DND-41 (cell line): ENCODE measurements at regions not wholly inside any gene's neighbourhood (a gene's known extent, or its start where the extent isn't known, plus 50 kb on each side); places are given as distances from the start of the nearest gene placed in this dataset.

Source experiments
- EZH2 ChIP-seq: IDR thresholded peaks from 3 replicates; pipeline ENCODE4 v1.6.1; 2012; ENCODE audit warnings: borderline replicate concordance, low read depth, mild to moderate bottlenecking, moderate library complexity, low read length, inconsistent platforms; ENCODE audit not compliant: severe bottlenecking
- TF ChIP-seq, protein P1 (sequence below): IDR thresholded peaks from 2 replicates; pipeline ENCODE4 v1.5.1; 2012; ENCODE audit warnings: borderline replicate concordance, low read length, moderate library complexity, mild to moderate bottlenecking; ENCODE audit not compliant: poor library complexity, severe bottlenecking; ENCODE audit errors: extremely low read depth

DNA sequence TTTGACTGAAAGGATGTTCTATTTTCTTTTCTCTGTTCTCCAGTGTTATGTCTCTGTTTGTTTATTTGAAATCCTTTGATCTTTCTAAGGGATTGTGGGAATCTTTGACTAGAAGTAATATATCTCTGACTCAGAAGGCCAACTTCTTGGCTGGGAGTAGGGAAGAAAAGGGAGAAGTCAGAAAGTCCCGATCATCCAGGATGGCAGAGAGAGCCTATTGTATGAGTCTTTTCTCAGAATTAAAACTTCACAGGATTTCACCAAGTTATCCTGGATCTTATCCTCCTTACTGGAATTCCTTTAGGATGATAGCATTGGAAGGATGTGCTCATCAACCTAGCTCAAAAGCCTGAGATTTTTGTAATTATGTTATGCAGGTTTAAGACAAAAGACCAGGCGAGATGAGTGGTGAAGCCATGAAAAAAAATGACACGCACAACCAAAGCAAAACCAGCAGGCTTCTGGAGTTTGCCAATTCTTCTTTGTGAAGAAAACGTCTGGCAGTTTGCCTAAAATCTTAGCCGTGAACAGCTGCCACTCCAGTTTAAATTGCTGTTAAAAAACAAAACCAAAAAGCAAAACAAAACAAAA is 383.6 kb upstream of the SMIM21 start:
- TF ChIP-seq, protein P1, sequence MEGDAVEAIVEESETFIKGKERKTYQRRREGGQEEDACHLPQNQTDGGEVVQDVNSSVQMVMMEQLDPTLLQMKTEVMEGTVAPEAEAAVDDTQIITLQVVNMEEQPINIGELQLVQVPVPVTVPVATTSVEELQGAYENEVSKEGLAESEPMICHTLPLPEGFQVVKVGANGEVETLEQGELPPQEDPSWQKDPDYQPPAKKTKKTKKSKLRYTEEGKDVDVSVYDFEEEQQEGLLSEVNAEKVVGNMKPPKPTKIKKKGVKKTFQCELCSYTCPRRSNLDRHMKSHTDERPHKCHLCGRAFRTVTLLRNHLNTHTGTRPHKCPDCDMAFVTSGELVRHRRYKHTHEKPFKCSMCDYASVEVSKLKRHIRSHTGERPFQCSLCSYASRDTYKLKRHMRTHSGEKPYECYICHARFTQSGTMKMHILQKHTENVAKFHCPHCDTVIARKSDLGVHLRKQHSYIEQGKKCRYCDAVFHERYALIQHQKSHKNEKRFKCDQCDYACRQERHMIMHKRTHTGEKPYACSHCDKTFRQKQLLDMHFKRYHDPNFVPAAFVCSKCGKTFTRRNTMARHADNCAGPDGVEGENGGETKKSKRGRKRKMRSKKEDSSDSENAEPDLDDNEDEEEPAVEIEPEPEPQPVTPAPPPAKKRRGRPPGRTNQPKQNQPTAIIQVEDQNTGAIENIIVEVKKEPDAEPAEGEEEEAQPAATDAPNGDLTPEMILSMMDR: no peak
- no peak for TF ChIP-seq EZH2
